ENCODE measurements at regions not wholly inside any gene's neighbourhood (a gene's known extent, or its start where the extent isn't known, plus 50 kb on each side); places are given as distances from the start of the nearest gene placed in this dataset.
"Not testable (repeated sequence)": the region's sequence is repeated elsewhere in the genome, so short reads cannot be mapped to it uniquely, and the experiment has no call there.

DNA sequence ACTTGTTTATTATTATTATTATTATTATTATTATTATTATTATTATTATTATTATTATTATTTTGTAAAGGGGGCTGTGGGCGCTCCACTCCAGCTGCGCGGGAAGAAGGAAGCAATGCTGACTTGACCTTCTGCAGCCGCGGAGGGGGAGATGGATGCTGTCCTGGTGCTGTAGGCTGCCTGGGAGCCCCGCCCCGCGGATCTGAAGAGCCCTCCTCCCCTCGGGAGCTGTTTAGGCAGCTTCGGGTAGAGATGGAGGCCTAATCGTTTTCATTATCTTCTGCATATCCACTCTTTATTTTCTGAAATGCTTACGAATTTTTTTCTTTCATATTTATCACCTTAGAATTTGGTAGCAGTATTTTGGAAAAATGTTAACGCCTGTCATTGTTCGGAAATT, 101.2 kb upstream of the KLF6 start:
- peak; percentile 45 for DNase-seq

DNA sequence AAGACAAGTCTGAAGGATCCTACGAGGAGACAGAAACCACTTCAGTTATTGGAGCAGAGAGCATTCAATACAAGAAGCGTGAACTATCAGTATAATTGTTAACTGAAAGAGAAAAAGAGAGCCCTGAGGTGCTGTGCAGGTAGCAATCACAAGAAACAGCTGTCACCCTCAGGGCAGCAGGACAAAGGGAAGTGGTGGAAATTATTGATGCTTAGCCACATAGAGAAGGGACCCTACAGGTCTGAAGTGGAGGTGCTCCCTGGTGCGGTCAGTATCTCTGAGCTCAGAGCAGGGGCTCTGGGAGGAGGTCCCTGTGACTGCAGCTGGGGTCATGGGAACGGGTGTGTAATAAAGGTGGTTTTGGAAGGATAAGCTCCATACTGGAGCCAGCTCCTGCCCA, 97.8 kb upstream of the KLF6 start:
- DNase-seq = no peak

DNA sequence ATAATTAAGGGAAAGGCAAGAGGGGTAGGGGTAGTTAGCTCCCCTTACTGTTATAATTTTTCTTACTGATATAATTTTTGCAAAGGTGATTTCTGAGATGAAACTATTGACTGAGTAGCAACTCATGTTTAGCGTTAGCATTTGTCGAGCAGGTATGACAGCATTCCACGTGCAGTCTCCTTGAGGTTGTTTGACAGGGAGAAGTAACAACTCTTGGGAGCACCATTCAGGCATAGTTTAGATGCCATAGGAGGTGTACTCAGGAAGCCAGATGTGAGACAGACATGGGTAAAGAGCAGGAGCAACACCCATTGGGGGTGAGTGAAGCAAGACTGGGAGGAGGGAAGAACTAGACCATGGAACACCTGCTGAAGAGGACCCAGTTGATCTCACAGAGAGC, 96.6 kb upstream of the KLF6 start:
- DNase-seq = no peak

DNA sequence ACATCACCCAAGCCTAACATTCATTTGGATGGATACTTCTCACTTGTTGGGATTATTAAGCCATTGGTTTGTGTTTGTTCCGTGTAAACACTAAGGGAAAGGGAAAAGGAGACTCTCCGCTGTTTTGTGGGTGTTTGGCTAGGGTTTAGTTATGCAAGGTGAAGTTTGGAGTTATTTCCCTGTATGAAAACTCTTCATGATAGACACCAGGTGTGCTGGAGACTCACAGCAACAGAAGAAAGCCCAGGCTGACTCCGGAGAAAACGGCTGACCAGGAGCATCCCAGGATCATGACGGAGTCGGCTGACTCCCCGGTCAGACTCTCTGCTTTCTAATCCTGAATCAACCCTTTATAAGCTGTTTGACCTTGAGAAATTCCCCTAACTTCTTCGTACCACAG, 94.1 kb upstream of the KLF6 start:
- no peak for DNase-seq

DNA sequence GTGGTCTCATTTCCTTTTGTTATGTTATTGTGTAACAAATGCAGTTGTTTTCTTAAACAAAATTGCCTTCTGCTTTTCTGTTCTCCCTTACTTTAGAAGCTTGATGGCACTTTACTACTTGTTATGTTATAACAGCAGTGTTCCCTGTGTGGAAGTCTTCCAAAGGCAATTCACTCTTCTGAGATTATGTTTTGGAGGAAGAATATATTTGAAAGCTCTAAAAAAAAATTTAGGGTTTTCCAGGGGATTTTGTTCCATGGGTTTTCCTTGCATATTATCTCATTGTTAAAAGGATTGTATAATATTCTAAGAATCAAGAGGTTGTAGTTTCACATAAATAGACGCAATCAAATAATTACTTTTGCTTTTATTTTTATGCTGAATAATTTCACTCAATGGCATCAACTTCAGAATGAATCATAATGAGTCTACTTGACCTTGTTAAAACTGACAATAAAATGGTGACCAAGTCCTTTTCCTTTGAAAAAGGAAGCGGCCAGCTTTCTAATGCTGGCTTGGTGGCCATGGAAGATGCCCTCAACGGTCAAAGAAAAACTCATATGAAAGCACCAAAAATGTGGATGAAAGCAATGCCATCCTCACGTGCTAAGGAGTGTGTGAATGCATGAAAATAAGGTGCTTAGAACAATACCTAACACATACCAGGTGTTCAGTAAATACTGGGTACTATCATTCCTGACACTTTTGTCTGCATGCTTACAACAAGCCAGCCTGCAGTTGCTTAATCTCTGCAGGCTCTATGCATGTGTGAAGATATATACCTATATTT, 92.4 kb upstream of the KLF6 start:
- DNase-seq = no peak

DNA sequence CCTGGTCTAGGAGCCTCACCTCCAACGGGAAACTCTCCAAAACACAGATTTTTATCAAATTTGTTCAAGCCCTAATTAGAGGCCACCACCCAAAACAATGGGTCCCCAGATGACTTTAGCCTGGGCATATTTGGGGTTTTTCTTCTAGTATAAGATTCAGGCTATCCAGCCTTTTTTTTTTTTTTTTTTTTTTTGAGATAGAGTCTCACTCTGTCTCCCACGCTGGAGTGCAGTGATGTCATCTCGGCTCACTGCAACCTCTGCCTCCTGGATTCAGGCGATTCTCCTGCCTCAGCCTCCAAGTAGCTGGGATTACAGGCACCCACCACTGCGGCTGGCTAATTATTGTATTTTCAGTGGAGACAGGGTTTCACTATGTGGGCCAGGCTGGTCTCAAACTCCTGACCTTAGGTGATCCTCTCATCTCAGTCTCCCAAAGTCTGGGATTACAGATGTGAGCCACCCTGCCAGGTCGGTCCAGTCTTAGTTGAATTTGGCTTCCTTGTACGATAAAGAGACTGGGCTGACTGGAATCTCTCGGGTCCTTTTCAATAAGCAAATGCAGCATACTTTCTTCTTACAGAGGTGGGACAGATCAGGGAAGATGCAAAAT, 91.4 kb upstream of the KLF6 start:
- no peak for DNase-seq

DNA sequence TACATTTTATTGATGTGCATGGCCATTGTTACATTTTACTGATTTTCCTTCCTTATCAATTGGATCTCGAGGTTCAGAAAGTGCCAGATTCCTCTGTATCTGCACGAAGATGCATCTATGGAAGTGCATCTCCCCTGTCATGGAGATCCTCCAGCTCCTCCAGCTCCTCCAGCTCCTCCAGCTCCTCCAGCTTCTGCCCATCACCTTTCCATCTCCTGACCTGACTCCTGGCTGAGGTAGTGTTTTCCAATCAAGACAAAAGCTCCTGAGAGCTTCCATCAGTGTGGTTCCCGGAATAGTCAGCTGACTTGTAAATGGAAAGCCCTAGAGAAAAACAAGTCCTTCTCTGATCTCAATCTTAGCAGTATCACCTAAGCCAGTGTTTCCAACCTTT, 90.8 kb upstream of the KLF6 start:
- DNase-seq = no peak

DNA sequence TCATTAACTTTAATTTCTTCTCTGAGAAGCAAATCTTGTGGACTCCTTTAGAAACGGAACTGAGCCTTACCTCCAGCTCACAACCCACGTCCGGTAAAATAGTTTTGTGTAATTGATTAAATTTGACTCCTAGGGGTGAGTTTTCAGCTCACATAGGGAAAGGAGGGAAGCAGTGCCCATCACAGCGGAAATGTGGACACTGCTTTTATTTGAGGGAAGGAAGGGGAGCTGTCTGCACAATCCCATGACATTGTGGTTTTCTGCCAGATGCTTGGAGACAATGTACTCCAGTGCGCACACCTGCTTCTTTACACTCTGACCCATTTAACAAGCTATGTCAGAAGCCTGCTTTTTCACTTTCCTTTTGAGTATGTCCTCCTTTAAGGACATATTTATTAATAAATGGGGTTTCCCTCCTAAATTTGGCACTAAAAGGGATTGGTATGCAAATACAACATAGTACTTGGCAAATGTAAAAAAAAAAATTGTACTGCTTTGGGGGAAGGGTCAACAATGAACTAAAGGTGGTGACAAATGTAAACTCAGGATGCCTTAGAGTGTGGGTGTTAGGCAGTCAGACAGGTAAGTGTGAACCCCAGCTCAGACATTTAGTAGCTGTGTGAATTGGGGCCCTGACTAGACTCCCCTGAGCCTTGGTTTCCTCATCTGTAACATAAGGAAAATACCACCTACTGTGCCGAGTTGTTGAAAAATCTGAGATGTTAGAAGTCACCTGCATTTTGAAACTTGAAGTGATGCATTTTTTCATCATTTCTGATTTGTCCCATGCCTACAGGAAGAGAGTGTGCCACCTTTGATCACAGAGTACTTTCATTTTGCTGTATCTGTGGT, 90.2 kb upstream of the KLF6 start:
- DNase-seq = no peak

DNA sequence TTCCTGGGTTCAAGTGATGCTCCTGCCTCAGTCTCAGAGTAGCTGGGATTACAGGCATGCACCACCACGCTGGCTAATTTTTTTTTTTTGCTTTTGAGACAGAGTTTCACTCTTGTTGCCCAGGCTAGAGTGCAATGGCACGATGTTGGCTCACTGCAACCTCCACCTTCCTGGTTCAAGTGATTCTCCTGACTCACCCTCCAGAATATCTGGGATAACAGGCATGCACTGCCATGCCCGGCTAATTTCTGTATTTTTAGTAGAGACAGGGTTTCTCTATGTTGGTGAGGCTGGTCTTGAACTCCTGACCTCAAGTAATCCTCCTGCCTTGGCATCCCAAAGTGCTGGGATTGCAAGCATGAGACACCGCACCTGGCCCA, 89.6 kb upstream of the KLF6 start:
- not testable (repeated sequence) for DNase-seq

DNA sequence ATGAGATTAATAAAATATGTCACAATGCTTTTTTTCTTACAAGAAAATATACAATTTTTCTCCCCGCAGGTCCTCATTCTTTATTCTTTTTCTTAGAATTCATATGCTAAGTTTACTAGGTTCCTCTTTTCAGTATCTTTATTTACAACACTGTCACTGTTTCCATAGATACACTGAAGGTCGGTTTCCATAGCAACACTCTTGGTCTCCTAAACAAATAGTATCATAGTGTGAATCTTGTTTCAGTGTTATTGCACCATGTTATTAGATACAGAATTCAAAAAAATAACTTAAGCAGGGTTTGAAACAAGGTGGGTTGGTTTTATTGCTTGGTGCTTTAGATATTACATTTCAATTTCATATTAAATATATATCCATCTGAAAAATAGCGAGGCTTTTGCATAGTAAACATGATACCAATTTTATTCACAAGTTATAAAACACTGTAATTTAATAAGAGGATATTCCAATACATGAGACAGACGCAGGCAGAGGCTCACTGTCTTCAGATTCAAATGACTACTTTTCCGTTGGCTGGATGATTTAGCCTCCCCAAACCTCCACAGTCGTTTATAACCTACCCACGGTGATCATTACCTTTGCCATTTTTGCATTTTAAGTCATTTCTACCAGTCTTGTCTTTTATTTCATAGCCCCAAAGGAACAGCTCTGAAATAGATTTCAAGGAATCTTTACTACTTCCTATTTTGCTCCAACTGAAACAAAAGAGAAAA, 88.9 kb upstream of the KLF6 start:
- DNase-seq = peak; percentile 67

DNA sequence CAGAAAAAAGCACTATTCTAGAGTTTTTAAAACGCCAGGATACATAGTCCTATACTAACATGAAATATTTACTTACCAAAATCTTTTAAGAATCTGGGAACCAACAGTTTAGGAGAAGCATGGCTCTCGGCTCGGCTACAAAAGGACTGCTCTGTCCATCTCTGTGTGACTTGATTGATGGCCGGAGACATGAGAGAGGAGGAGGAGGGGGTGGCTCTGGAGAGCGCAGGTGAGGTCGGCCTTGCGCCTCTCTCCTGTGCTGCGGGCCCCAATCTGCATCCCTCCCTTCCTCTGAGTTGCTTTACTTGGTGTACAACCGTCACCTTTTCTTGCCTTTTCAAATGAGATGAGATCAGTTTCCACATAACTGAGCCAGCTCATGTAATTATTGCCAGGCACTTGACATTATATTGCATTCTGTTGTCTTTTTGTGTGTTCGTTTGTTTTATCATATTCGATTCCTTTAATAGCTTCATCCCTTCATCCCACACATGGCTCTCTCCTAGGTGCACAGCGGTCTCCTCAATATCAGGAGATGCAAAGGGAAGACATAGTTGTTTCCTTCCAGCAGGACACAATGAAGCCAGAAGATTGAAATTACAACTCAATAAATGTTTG, 87.8 kb upstream of the KLF6 start:
- no peak for DNase-seq

DNA sequence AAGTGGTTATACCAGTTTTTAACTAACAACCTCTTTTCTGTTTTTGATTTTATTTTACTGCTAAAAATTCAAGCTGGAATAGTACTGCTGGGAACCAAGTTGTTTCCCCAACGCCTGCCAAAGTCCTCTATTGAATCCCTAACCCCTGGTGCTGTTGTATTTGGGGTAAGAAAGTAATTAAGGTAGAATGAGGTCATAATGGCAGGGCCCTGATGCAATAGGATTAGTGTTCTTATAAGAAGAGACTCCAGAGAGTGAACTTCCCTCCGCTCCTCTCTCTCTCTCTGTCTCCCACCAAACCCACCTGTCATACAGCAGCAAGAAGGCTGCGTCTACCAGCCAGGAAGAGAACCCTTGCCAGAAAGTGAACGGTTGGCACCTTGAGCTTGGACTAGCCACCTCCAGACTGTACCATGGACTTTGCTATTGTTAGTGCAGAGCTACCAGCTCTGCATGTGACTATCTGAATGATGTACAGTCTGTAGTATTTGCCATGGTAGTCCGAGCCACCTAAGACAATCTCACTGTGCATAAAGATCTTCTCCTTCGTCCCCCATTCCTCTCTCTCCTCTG, 86.5 kb upstream of the KLF6 start:
- no peak for DNase-seq

DNA sequence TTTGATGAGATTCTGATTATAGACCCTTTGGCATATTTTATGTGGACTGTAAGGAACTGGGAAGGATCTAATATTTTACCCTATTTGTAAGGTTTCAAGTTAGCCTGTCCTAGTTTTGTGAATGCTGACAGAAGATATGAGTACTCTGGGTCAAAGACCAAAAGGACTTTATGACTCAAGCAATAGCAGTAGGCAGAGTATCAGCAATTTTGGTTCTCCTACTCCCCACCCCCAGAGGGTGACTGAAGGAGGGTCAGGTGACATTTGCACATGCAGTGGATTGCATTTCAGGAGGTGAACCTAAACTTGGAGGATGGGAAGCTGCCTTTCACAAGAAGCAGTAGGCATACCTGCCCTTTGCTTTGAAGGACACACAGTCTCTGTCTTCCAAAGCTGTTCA, 84.0 kb upstream of the KLF6 start:
- no peak for DNase-seq

DNA sequence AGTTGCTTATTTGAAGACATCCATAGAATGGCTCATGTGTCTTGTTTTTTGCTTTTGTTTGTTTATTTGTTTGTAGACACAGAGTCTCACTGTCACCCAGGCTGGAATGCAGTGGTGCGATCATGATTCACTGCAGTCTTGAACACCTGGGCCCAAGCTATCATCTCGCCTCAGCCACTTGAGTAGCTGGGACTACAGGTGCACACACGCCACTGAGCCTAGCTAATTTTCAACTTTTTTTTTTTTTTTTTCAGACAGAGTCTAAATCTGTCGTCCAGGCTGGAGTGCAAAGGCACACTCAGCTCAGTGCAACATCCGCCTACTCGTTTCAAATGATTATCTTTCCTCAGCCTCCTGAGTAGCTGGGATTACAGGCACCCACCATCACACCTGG, 83.3 kb upstream of the KLF6 start:
- DNase-seq = no peak

DNA sequence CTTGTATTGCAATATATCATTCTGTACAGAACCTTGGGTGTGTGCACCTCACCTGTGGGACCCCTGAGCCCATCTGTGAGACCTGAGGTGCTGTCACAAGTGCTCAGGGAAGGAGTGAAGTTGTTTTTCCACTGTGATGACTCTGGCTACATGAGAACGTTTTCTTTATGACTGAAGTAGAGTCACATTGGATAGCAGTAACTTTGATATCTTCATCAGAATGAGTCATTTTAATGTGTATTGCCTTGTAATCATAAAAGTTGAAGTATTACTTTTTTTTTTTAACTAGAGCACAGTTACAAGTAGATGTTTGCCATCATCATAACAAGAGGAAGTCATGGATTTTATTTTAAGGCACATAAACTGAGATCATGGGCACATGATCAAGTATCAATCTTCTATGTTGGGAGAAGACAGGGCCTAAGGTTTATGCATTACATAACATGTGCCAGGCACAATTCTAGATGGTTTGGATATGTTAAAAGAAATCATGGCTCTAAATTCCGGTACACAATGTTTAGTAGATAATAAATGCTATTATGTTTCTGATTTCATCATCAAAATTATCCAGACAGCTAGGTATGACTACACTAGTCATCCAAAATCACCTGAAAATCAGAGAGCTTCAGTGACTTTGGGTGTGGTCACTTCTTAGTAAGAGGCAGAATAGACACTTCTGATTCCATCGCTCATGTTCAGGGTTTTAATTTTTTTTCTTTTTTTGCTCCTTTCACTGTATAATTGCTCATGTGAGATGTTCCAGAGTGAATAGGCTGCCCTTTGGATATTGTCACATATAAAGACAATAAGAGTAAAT, 82.7 kb upstream of the KLF6 start:
- peak; percentile 10 for DNase-seq

DNA sequence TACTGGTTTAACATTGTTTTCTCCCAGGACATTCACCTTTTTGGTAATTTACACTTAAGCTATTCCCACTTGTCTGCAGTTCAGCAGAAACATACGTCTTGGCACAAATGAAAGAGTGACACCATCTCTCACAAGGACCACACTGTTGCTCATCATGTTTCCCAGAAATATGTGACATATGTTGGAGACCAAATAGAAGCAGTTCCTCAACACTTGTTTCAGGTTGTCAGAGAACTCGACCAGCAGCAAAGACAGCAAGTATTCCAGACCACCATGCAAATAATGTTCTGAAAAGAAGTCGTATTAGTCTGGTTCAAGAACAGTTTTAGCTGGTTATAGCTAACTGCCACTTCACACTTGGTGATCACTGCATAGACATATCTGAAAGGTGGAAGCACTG, 81.3 kb upstream of the KLF6 start:
- DNase-seq = no peak

DNA sequence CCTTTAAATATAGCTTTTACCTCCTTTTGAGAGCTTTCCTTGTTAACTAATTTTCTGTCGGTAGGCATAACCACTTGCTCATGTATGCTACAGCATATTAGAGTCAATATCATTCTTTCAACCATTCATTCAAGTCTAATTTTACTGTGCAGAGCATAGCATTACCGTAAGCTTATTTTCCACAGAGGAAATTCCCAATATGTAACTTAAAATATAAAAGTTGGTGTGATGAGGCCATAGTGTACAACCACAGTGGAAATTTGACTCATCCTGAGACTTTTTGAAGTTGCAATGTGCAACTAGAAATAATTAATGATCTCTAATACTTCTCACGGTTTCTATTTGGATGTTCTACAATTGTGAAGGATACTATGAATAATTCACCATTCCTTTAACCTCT, 80.6 kb upstream of the KLF6 start:
- DNase-seq = no peak

DNA sequence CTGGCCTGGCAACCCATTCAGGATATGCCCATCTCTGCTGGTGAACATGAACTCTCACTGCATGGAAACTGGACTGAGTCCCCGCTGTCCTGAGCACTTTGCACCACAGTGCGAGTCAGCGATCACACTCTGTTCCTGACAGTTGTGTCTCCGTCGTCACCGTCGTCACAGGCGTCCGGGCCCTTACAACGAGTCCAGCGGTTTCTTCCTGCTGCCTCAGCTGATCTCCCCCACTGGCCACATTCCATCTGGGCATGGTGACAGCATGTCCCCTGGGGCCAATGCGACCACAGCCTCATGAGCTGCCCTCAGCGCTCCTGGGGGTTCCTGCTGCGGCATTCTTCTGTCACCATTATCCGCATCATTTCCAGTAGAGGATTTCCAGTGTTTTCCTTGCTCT, 76.8 kb upstream of the KLF6 start:
- DNase-seq = no peak

DNA sequence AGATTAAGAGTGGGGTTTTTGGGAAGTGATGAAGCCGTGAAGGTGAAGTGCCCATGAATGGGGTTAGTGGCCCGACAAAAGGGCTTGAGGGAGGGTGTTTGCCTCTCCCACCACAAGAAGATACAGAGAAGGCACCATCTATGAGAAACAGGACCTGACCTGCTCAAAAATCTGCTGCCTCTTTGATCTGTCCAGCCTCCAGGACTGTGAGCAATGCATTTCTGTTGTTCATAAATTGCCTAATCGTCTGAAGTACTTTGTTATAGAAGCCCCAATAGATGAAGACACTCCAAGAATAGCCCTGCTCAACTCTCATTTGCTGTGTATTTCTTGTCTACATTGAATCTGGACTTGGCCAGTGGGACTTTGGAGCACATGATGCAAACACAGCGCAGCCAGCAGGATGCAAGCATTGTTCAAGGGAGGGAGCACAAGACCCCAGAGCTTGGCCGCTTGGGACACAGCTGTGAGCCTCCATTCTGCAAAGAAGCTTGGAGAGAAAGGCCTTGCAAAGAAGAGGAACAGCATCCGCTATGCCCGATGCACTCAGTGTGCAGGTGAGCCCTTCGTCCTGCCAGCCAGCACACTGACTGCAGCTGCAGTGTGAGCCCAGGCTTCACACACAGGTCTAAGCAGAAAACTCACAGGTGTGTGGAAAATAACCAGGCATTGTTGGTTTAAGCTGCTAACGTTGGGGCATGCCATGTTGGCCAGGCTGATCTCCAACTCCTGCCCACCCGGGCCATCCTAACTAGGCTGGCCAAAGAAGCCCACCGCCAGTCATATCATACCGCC, 73.2 kb upstream of the KLF6 start:
- DNase-seq = no peak

DNA sequence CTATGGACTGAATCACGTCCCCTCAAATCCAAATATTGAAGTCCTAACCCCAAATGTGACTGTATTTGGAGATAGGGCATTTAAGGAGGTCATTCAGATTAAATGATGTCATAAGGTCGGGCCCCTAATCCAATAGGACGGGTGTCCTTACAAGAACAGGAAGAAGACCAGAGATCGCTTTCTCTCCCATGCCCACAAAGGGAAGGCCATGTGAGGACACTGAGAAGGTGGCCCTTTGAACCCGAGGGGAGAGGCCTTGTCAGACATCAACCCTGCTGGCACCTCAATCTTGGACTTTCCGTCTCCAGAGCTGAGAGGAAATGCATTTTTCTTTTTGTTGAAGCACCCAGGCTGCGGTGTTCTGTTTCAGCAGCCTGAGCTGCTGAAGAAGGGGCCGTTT, 72.3 kb upstream of the KLF6 start:
- no peak for DNase-seq

DNA sequence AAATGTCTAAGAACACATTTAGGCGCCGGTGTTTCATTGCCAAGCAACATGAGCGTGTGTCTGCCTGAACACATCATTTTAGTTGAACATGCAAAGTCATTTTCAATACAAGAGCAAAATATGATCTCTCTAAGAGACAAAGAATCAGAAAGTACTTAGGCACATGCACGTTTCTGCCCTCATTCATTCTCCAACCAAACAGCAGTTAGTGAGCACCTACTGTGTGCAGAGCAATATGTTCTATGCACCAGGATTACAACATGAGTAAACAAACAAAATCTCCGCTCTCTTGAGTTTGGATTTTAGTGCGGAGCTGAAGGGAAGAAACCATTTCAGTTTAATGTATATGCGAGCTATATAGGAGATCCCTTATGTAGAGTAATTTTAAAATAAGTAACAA, 71.6 kb upstream of the KLF6 start:
- DNase-seq = no peak

Measured in fibroblast of skin of right quadriceps (primary cell).